D721Med (cell line): ENCODE measurements at regions not wholly inside any gene's neighbourhood (a gene's known extent, or its start where the extent isn't known, plus 50 kb on each side); places are given as distances from the start of the nearest gene placed in this dataset.
"Not testable (repeated sequence)": the region's sequence is repeated elsewhere in the genome, so short reads cannot be mapped to it uniquely, and the experiment has no call there.

Source experiments
- DNase-seq: peaks from one replicate; pipeline ENCODE4 v3.0.0; 2011; ENCODE audit warnings: low spot score; ENCODE audit not compliant: insufficient read length
- FAIRE-seq: peaks from 2 replicates; lab custom pipeline; 2011; peaks lifted over from hg19 to GRCh38; lab: Jason Lieb, UNC
- TF ChIP-seq, protein P1 (sequence below): IDR thresholded peaks from 2 replicates; pipeline ENCODE4 v1.5.1; 2012; ENCODE audit warnings: mild to moderate bottlenecking, control low read depth; ENCODE audit not compliant: insufficient read depth; ENCODE audit errors: missing control alignments

DNA sequence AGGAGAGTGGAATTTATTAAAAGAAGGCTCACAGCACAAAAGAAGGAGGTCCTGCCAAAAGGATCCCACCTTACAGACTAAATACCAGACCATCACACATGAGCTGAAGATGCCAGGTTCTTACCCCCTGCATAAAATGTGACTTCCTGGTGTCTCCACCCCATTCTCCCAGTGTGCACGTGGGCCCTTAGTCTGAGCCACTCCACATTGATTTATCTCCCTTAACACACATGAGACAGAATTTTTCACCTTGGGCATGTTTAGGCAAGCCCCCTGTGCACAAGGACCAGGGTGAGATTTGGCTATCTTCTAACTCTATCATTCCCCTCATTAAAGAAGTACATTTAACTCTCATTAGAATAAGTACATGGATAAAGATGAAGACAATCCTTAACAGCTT, 916.7 kb downstream of the PLOD2 start:
- TF ChIP-seq, protein P1, sequence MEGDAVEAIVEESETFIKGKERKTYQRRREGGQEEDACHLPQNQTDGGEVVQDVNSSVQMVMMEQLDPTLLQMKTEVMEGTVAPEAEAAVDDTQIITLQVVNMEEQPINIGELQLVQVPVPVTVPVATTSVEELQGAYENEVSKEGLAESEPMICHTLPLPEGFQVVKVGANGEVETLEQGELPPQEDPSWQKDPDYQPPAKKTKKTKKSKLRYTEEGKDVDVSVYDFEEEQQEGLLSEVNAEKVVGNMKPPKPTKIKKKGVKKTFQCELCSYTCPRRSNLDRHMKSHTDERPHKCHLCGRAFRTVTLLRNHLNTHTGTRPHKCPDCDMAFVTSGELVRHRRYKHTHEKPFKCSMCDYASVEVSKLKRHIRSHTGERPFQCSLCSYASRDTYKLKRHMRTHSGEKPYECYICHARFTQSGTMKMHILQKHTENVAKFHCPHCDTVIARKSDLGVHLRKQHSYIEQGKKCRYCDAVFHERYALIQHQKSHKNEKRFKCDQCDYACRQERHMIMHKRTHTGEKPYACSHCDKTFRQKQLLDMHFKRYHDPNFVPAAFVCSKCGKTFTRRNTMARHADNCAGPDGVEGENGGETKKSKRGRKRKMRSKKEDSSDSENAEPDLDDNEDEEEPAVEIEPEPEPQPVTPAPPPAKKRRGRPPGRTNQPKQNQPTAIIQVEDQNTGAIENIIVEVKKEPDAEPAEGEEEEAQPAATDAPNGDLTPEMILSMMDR = no peak
- FAIRE-seq = no peak
- DNase-seq = no peak

DNA sequence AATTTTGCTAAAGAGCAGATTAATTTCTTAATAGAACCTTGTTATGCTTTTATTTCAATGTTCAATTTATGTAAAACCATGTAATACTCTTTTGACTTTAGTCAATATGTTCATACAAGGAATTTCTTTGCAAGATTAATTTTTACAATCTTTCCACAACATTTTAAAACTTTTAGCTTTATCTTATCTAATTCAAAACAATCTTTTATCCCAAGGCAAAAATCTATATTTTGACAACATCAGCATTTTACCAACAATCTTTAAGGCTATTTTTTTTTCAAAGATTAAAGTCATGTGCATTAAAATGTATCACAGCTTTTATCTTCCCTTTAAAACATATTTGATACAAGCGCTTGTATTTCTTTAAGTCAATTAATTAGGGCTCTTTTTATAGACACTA, 914.7 kb downstream of the PLOD2 start:
- DNase-seq (no peak), FAIRE-seq (no peak)
- TF ChIP-seq, protein P1 = no peak

- no peak for DNase-seq
- FAIRE-seq = no peak
- TF ChIP-seq, protein P1 = no peak
Measured at GRCh38 chr3:145248928-145249327, 912.1 kb downstream of the PLOD2 start.

- TF ChIP-seq, protein P1 = no peak
- no peak for DNase-seq
- peak; percentile 70 for FAIRE-seq
Measured at GRCh38 chr3:145251311-145251710, 909.7 kb downstream of the PLOD2 start.

- not testable (repeated sequence) for FAIRE-seq, DNase-seq
Measured at GRCh38 chr3:145257967-145258366, 903.0 kb downstream of the PLOD2 start.

GRCh38 chr3:145259166-145259880, 901.7 kb downstream of the PLOD2 start:
- FAIRE-seq = no peak
- TF ChIP-seq, protein P1 = no peak
- no peak for DNase-seq

DNA sequence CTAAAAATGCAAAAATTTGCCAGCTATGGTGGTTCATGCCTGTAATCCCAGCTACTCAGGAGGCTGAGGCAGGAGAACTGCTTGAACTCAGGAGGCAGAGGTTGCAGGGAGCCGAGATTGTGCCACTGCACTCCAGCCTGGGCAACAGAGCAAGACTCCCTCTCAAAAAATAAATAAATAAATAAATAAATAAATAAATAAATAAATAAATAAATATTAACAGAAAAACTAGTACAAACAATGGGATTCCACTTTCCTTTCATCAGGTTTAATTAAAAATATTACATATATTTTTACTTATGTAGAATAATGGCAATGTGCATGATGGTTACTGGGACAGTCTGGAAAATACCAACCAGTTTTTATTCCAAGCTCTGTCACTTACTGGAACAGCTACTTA, 897.5 kb downstream of the PLOD2 start:
- DNase-seq, FAIRE-seq: not testable (repeated sequence)

DNA sequence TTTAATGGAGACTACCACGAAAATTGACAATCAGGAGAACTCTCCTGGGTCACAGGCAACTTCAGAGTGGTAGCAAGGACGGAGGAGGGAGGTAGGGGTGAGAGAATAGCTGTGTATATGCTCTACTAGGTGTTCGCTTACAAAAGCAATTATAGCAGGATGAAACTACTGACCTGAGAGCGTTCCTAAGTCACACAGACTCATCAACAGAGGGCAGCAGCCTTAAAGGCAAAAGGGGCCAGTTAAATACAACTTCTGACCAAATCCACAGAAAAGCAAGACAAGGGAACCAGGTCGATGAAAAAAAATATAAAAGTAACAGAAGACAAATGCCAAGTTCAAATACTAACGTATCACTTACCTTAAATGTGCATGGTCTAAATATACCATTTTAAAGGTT, 894.6 kb downstream of the PLOD2 start:
- DNase-seq = no peak
- TF ChIP-seq, protein P1 = no peak
- no peak for FAIRE-seq
